Muscle of leg (tissue), 3 donors: ENCODE measurements at regions not wholly inside any gene's neighbourhood (a gene's known extent, or its start where the extent isn't known, plus 50 kb on each side); places are given as distances from the start of the nearest gene placed in this dataset.

Experiments
- DNase-seq: peaks from one replicate; pipeline ENCODE4 v3.0.0; 2013
- H3K27ac ChIP-seq: one replicate; pipeline ENCODE4 v1.5.1; 2013; ENCODE audit warnings: mild to moderate bottlenecking, low read length, control low read depth
- H3K27me3 ChIP-seq: one replicate; pipeline ENCODE4 v1.6.1; 2013; ENCODE audit warnings: low read length; ENCODE audit not compliant: control insufficient read depth, insufficient read depth
- H3K36me3 ChIP-seq: one replicate; pipeline ENCODE4 v1.6.1; 2013; ENCODE audit warnings: low read length; ENCODE audit not compliant: control insufficient read depth, insufficient read depth
- H3K4me1 ChIP-seq: one replicate; pipeline ENCODE4 v1.6.1; 2013; ENCODE audit warnings: low read length; ENCODE audit not compliant: control insufficient read depth, insufficient read depth
- H3K4me3 ChIP-seq: one replicate; pipeline ENCODE4 v1.5.1; 2013; ENCODE audit warnings: low read length, control low read depth
- H3K9me3 ChIP-seq: replicated peaks from 2 replicates; pipeline ENCODE4 v1.6.1; 2013; ENCODE audit warnings: low read depth, low read length; ENCODE audit not compliant: control insufficient read depth
- WGBS: methylation state at CpG from one replicate; pipeline ENCODE4 v1.1.5; 2013; ENCODE audit warnings: missing lambda C conversion rate; ENCODE audit not compliant: insufficient coverage; 5-methylcytosine and 5-hydroxymethylcytosine counted together

- Histone ChIP-seq H3K4me3 (no peak overlapping the region), H3K27me3 (no peaks in the 10 kb centered on the region), H3K27ac (no peak overlapping the region), H3K36me3 (no peaks in the 10 kb centered on the region), H3K9me3 (no peaks in the 10 kb centered on the region), H3K4me1 (no peaks in the 10 kb centered on the region)
- no peak for DNase-seq
- no CpG with 5 or more reads among the region's 1 CpG for WGBS
These were observed 268.6 kb downstream of the SLC6A15 start for GRCh38 chr12:84643993-84644392.

- Histone ChIP-seq H3K27me3 (no peaks in the 10 kb centered on the region), H3K4me1 (no peaks in the 10 kb centered on the region), H3K27ac (peak overlapping the region; percentile 71), H3K9me3 (no peaks in the 10 kb centered on the region), H3K36me3 (no peaks in the 10 kb centered on the region), H3K4me3 (no peak overlapping the region)
- no CpG with 5 or more reads among the region's 2 CpGs for WGBS
- peak; percentile 97 for DNase-seq
These were observed 270.6 kb downstream of the SLC6A15 start for GRCh38 chr12:84641940-84642545.

- Histone ChIP-seq H3K9me3 (no peaks in the 10 kb centered on the region), H3K4me1 (no peaks in the 10 kb centered on the region), H3K27ac (no peak overlapping the region), H3K27me3 (no peaks in the 10 kb centered on the region), H3K4me3 (no peak overlapping the region), H3K36me3 (no peaks in the 10 kb centered on the region)
- DNase-seq: no peak
- WGBS: no CpG with 5 or more reads among the region's 2 CpGs
These were observed 273.7 kb downstream of the SLC6A15 start for GRCh38 chr12:84638811-84639368.

GRCh38 chr12:84637926-84638325 is 274.7 kb downstream of the SLC6A15 start:
- Histone ChIP-seq H3K36me3 (no peaks in the 10 kb centered on the region), H3K4me3 (no peak overlapping the region), H3K27me3 (no peaks in the 10 kb centered on the region), H3K4me1 (no peaks in the 10 kb centered on the region), H3K27ac (no peak overlapping the region), H3K9me3 (no peaks in the 10 kb centered on the region)
- peak; percentile 42 for DNase-seq

GRCh38 chr12:84636801-84637290 is 275.8 kb downstream of the SLC6A15 start:
- no peaks in the 10 kb centered on the region for H3K9me3 ChIP-seq
- DNase-seq: no peak
- no peak overlapping the region for H3K4me3 ChIP-seq
- H3K36me3 ChIP-seq: no peaks in the 10 kb centered on the region
- H3K4me1 ChIP-seq: no peaks in the 10 kb centered on the region
- no peaks in the 10 kb centered on the region for H3K27me3 ChIP-seq
- no peak overlapping the region for H3K27ac ChIP-seq

- Histone ChIP-seq H3K36me3 (no peaks in the 10 kb centered on the region), H3K4me3 (no peak overlapping the region), H3K27me3 (no peaks in the 10 kb centered on the region), H3K4me1 (no peaks in the 10 kb centered on the region), H3K9me3 (no peaks in the 10 kb centered on the region), H3K27ac (no peak overlapping the region)
- no peak for DNase-seq
- 100% methylated on average over 2 of the region's 4 CpGs for WGBS
These were observed 278.1 kb downstream of the SLC6A15 start for GRCh38 chr12:84634526-84634925.

GRCh38 chr12:84632556-84632955 is 280.0 kb downstream of the SLC6A15 start:
- H3K27ac ChIP-seq: no peak overlapping the region
- H3K4me3 ChIP-seq: no peak overlapping the region
- no peaks in the 10 kb centered on the region for H3K9me3 ChIP-seq
- H3K36me3 ChIP-seq: no peaks in the 10 kb centered on the region
- no peaks in the 10 kb centered on the region for H3K4me1 ChIP-seq
- H3K27me3 ChIP-seq: no peaks in the 10 kb centered on the region
- DNase-seq: no peak
- 89% methylated on average over 1 of the region's 4 CpGs for WGBS

GRCh38 chr12:84631020-84631419 is 281.6 kb downstream of the SLC6A15 start:
- no peak overlapping the region for H3K27ac ChIP-seq
- no peak overlapping the region for H3K4me3 ChIP-seq
- no peaks in the 10 kb centered on the region for H3K36me3 ChIP-seq
- H3K4me1 ChIP-seq: no peaks in the 10 kb centered on the region
- DNase-seq: no peak
- no peaks in the 10 kb centered on the region for H3K27me3 ChIP-seq
- no peaks in the 10 kb centered on the region for H3K9me3 ChIP-seq

- no peak overlapping the region for H3K27ac ChIP-seq
- 79% methylated on average over 2 of the region's 3 CpGs for WGBS
- no peak overlapping the region for H3K4me3 ChIP-seq
- H3K9me3 ChIP-seq: no peaks in the 10 kb centered on the region
- H3K4me1 ChIP-seq: no peaks in the 10 kb centered on the region
- no peak for DNase-seq
- H3K27me3 ChIP-seq: no peaks in the 10 kb centered on the region
- H3K36me3 ChIP-seq: no peaks in the 10 kb centered on the region
These were observed 285.0 kb downstream of the SLC6A15 start for GRCh38 chr12:84627593-84627992.

- no peaks in the 10 kb centered on the region for H3K27me3 ChIP-seq
- DNase-seq: no peak
- no peaks in the 10 kb centered on the region for H3K9me3 ChIP-seq
- no peaks in the 10 kb centered on the region for H3K36me3 ChIP-seq
- no CpG with 5 or more reads among the region's 1 CpG for WGBS
- no peak overlapping the region for H3K4me3 ChIP-seq
- H3K27ac ChIP-seq: no peak overlapping the region
- H3K4me1 ChIP-seq: no peaks in the 10 kb centered on the region
These were observed 288.0 kb downstream of the SLC6A15 start for GRCh38 chr12:84624601-84625000.

GRCh38 chr12:84619053-84619571 is 293.5 kb downstream of the SLC6A15 start:
- Histone ChIP-seq H3K4me3 (no peak overlapping the region), H3K36me3 (no peaks in the 10 kb centered on the region), H3K27ac (no peak overlapping the region), H3K9me3 (no peaks in the 10 kb centered on the region), H3K4me1 (no peaks in the 10 kb centered on the region), H3K27me3 (no peaks in the 10 kb centered on the region)
- no CpG with 5 or more reads among the region's 5 CpGs for WGBS
- DNase-seq: peak; percentile 65
